NCI-H345 treated with DMSO at 0.1 percent for 48 hours (cell line): ENCODE measurements at regions not wholly inside any gene's neighbourhood (a gene's known extent, or its start where the extent isn't known, plus 50 kb on each side); places are given as distances from the start of the nearest gene placed in this dataset.

ENCODE experiments used
- DNase-seq: peaks from one replicate; lab custom pipeline; 2025; ENCODE audit not compliant: unreplicated experiment; lab: John Stamatoyannopoulos, UW

- no peak for DNase-seq
Observed at GRCh38 chr5:97670447-97670846, 487.4 kb upstream of the RIOK2 start.

DNA sequence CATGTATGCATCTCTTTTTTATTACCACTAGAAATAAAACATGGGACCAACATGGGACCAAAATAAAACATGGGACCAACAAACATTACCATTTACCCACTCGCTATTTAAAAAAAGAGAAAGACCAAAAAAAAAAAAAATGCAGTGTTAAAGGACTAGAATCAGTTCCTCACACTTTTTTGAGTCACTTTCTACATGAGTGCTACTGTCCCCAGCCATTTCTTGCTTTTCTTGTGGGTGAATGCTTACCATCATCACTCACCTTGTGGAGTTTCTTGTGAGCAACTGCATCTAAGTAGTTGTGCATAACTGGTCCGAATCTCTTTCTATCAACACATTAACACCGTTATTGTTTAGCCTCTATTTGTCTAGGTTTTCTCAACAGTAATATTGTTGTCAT lies 493.6 kb upstream of the RIOK2 start:
- no peak for DNase-seq

DNA sequence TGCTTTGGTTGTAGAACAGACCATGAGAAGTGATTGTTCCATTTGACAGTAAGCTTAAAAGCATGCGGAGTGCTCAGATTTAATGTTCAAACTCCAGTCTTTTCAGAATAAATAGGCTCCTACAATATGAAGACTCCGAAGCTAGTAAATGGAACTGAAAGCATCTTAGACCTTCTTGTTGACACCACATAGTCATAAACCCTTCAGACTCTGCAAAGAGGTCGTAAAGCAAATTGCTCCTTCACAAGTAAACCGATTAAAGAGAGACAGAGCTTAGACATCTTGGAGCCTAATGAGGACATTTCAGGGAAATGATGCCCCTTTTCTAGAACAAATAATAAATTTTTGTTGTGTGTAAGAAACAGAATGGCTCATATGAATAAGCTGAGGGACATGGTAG lies 511.0 kb upstream of the RIOK2 start:
- no peak for DNase-seq

DNA sequence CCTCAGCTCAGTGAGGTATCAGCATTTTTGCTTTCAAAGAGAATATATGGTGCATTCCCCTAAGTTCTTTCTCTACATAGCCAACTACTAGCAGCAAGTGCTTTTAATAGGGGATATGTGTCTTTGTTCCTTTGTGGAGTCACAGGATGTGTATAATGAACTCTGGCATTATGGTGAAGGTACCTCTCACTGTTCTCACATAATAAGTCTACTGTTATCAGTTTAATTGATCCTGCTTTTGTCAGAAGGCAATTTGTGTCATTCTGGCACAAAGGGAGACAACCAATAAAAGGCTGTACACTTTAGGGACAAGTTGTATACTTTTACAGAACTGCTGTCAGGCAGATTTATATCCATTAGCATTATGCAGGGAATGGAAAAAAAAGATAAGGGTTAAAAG lies 531.4 kb upstream of the RIOK2 start:
- no peak for DNase-seq

GRCh38 chr5:97726106-97726505 lies 543.1 kb upstream of the RIOK2 start:
- DNase-seq = no peak

- DNase-seq = no peak
Observed at GRCh38 chr5:97728920-97729319, 545.9 kb upstream of the RIOK2 start.

DNA sequence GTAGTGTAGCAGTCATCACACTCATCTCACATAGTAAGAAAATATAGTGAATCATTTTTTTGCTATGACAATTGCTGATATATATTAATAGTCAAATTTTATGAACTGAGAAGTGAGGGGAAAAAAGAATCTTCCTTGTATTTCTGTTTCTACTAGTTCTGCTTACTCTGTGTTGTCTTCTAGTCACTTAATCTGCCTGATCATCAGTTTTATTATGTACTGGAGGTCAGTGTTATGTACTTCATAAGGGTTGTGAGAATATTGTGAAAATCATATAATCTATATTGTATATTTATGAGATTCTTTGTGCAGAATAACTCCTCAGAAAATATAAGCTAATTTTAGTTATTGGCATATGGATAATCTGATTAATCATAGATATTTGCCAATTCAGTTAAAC lies 546.9 kb upstream of the RIOK2 start:
- DNase-seq = no peak

- no peak for DNase-seq
Observed at GRCh38 chr5:97735209-97735608, 552.2 kb upstream of the RIOK2 start.

DNA sequence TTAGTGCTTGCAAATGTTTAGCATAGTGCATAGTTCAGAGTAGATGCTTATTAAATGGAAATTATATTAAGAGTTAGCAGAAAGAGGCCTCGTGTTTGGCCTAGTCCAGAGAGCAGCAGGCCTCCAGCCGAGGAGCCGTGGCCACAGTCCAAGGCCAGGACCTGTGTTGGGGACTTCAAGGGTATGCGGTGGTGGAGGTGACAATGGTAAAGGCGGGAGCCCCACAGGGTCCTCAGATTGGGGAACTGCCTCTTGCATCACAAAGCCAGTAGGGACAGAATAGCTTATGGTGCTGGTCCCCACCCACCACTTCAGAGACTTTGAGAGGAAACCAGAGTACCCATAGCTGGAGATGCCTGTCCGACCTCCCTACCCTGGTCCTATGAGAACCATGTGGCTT lies 554.6 kb upstream of the RIOK2 start:
- no peak for DNase-seq

DNA sequence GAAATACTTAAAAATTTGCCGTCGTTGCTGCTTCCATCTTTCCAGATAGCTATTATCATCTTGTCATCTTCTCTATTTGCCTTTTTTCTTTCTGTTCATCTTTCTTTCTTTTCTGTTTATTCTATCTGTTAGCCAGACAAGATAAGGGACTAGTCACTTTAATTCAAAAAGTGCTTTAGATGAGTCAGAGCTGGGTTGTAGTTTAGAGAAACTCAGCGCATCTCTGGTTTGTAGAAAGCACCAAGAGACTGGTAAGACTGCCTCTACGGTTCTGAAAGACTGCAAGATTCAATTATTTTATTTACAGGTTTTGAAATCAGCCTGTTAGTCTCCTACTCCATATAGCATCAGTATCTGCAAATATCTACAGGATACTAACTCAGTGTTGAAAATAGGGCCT lies 562.8 kb upstream of the RIOK2 start:
- DNase-seq = no peak

GRCh38 chr5:97750576-97750975 lies 567.5 kb upstream of the RIOK2 start:
- no peak for DNase-seq

GRCh38 chr5:97751540-97751939 lies 568.5 kb upstream of the RIOK2 start:
- no peak for DNase-seq

- no peak for DNase-seq
Observed at GRCh38 chr5:97752871-97753270, 569.8 kb upstream of the RIOK2 start.

DNA sequence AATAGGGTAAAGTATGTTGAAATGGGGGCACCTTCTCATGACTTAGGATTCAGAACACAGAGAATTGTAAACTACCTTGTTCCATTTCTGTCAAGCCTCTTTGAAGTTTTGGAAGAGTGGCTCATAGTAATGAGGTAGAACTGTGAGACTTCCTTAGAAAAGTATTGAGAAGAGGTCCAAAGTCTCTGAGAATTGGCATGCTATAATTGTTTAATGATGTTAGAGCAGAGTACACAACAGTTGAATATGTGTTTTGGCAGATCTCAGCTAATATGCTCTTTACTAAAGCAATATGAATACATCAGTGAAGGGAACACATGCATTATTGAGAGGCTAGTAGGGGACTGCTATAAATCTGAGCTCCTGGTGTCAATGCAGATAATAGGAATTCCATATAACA lies 579.4 kb upstream of the RIOK2 start:
- DNase-seq = no peak

DNA sequence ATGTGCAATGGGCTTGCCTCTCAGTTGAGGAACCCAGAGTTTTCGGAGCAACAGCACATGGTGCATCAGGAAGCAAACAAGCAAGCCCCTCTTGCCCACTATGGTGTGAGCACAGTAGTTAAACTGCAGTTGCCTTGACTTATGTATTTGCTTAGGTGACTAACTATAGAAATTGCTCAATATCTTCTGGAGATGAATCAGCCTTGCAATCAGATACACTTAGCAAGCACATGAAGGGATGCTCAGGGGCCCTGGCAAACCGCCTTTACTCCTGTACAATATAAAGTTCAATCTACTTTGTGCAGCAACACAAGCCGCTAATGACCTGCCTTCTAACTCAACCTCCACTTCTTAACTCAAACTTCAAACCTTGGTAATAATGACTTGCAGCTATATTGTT lies 581.7 kb upstream of the RIOK2 start:
- DNase-seq = no peak

GRCh38 chr5:97778451-97778850 lies 595.4 kb upstream of the RIOK2 start:
- DNase-seq = no peak

DNA sequence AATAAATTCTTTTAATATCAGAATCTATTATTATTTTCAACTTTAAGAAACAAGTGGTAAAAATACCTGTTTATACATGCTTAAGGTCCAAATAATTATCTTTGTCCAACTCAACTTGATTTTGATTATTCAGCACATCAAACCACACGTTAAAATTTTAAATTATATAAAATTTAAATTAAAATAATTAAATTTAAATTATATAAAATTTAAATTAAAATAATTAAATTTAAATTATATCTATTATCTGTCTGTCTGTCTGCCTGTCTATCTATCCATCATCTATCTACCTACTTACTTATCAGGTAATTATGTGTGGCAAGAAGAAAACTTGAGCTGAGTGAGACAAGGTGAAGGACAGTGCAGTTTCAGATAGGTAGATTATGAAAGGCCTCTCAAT lies 605.3 kb upstream of the RIOK2 start:
- no peak for DNase-seq

DNA sequence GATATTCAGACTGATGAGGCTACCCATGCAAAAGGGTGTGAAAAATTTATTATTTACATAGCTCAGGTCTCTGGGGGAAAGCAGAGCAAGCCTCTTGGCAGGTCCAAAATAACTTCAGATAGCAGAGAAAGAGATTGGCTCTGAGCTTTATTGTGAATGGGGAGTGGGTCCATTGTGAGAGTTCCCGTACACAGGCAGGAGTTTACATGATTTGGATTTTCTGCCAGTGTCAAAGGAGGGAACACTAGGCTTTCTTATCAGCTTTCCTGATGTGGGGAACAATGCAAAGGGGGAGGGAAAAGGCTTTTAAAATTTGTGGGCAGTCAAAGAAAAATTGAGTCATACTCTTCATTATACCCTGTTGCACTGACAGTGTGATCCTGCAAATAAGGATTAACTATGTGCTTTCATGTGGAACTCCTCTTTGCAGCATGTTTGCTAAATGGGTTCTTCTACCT lies 615.0 kb upstream of the RIOK2 start:
- no peak for DNase-seq

DNA sequence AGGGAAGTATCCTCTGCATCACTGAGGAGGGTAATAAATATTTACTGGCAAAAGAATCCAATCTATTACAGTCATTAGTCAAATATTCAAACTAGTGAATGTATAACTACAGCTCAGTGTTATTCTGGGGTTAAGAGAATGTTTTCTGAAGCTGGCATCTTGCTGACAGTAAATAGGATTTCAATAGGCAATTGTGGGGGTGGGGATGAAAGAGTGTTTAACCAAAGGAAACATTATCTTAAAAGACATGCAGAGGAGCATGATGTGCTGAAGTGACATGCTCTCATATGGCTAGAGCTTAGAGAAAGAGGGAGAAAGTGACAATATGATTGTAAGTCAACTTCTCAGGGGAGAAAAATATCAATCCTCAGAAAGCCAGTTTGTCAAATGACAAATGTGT lies 618.4 kb upstream of the RIOK2 start:
- DNase-seq = no peak

- DNase-seq = no peak
Observed at GRCh38 chr5:97820138-97820537, 637.1 kb upstream of the RIOK2 start.

- no peak for DNase-seq
Observed at GRCh38 chr5:97832645-97833296, 649.7 kb upstream of the RIOK2 start.

- DNase-seq = no peak
Observed at GRCh38 chr5:97834561-97834960, 651.5 kb upstream of the RIOK2 start.

DNA sequence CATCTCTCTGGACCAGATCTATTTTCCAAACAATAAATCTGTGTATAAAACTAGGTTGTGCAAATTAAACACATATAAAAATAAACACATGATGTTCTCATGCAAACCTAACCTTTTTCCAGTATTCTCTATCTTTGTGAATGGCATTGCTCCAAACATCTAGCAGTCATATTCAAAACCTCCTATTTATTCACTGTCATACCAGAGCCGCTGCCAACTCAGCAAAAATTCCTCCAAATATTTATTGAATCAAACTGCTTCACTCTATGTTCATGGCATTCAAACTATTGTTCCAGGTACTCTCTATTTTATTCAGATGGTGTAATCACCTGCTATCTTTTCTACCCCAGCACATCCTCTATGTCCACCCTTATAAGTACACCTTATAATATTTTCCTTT lies 652.1 kb upstream of the RIOK2 start:
- DNase-seq = no peak

- DNase-seq = no peak
Observed at GRCh38 chr5:97836816-97837215, 653.8 kb upstream of the RIOK2 start.
